H1 (cell line): ENCODE measurements at regions not wholly inside any gene's neighbourhood (a gene's known extent, or its start where the extent isn't known, plus 50 kb on each side); places are given as distances from the start of the nearest gene placed in this dataset.

Source experiments
- CTCF ChIA-PET: fragments of 300-600 bp; sonication (Branson Sonifier 250); formaldehyde crosslinking; loops from one replicate; lab custom pipeline; 2021; ENCODE audit not compliant: partially characterized antibody; lab: Charles Lee
- POLR2A ChIA-PET: fragments of 300-600 bp; sonication (Branson Sonifier 250); formaldehyde crosslinking; loops from one replicate; lab custom pipeline; 2021; ENCODE audit warnings: inconsistent platforms; ENCODE audit not compliant: partially characterized antibody; lab: Charles Lee
- DNase-seq, 2 experiments: peaks; one replicate each; pipeline versions ENCODE4 v3.0.0 to v3.0.0-alpha.2; 2010 to 2022; ENCODE audit warnings: low spot score in 2 of 2, low read depth in 1 of 2, mixed read lengths in 1 of 2
- FAIRE-seq: peaks from 2 replicates; lab custom pipeline; 2011; peaks lifted over from hg19 to GRCh38; lab: Jason Lieb, UNC
- H2AFZ ChIP-seq: 2 replicates; pipeline ENCODE4 v1.8.1; 2012; ENCODE audit warnings: low read length, inconsistent platforms
- H2AK5ac ChIP-seq: 2 replicates; pipeline ENCODE4 v1.6.1; 2013; ENCODE audit warnings: low read depth, low read length
- H2BK120ac ChIP-seq: replicated peaks from 2 replicates; pipeline ENCODE3; 2013; ENCODE audit warnings: low read depth, low read length, inconsistent platforms
- H2BK12ac ChIP-seq: 2 replicates; pipeline ENCODE4 v1.6.1; 2013; ENCODE audit warnings: low read depth, low read length
- H2BK15ac ChIP-seq: 2 replicates; pipeline ENCODE4 v1.6.1; 2013; ENCODE audit warnings: low read length
- H2BK20ac ChIP-seq: 2 replicates; pipeline ENCODE4 v1.6.1; 2013; ENCODE audit warnings: low read length
- H2BK5ac ChIP-seq: 2 replicates; pipeline ENCODE4 v1.6.1; 2013; ENCODE audit warnings: low read depth, low read length
- H3K14ac ChIP-seq: 2 replicates; pipeline ENCODE4 v1.6.1; 2013; ENCODE audit warnings: inconsistent platforms; ENCODE audit not compliant: insufficient read length
- H3K18ac ChIP-seq: 2 replicates; pipeline ENCODE4 v1.6.1; 2013; ENCODE audit warnings: low read length; ENCODE audit errors: extremely low read depth
- H3K23ac ChIP-seq: 2 replicates; pipeline ENCODE4 v1.6.1; 2013; ENCODE audit warnings: inconsistent platforms; ENCODE audit not compliant: insufficient read length
- H3K23me2 ChIP-seq: 2 replicates; pipeline ENCODE4 v1.6.1; 2013; ENCODE audit warnings: low read depth, low read length
- H3K27ac ChIP-seq: 2 replicates; pipeline ENCODE4 v1.6.1; 2011; ENCODE audit warnings: low read depth, low read length, inconsistent platforms
- H3K27me3 ChIP-seq, 4 experiments: replicated peaks in 1 of 4; 1 replicate in 1 of 4; 2 replicates in 3 of 4; pipeline versions ENCODE4 v1.6.1 to v1.8.1; 2011 to 2013; ENCODE audit warnings: low read length in 3 of 4, mild to moderate bottlenecking in 3 of 4, inconsistent platforms in 2 of 4, mixed read lengths in 2 of 4, moderate library complexity in 1 of 4; ENCODE audit not compliant: control insufficient read depth in 3 of 4, insufficient read depth in 3 of 4; ENCODE audit errors: extremely low read depth in 1 of 4
- H3K36me3 ChIP-seq, 4 experiments: 2 replicates each; pipeline versions ENCODE4 v1.6.1 to v1.8.1; 2011 to 2013; ENCODE audit warnings: mild to moderate bottlenecking in 4 of 4, low read length in 3 of 4, moderate library complexity in 2 of 4, control low read depth in 1 of 4, inconsistent platforms in 1 of 4; ENCODE audit not compliant: insufficient read depth in 4 of 4, control insufficient read depth in 2 of 4
- H3K4ac ChIP-seq: replicated peaks from 2 replicates; pipeline ENCODE3; 2013; ENCODE audit warnings: low read length, low read depth, mixed read lengths, inconsistent platforms; ENCODE audit not compliant: insufficient read length
- H3K4me1 ChIP-seq, 4 experiments: replicated peaks in 1 of 4; 1 replicate in 1 of 4; 2 replicates in 3 of 4; pipeline versions ENCODE4 v1.6.1 to v1.8.1; 2011 to 2013; ENCODE audit warnings: low read length in 3 of 4, inconsistent platforms in 2 of 4, mixed read lengths in 1 of 4; ENCODE audit not compliant: insufficient read depth in 4 of 4, control insufficient read depth in 3 of 4
- H3K4me2 ChIP-seq, 2 experiments: 2 replicates each; pipeline versions ENCODE4 v1.6.1 to v1.8.1; 2011 to 2013; ENCODE audit warnings: low read depth in 2 of 2, low read length in 2 of 2, control low read depth in 1 of 2, inconsistent platforms in 1 of 2, mild to moderate bottlenecking in 1 of 2; ENCODE audit not compliant: insufficient read depth in 1 of 2
- H3K4me3 ChIP-seq, 4 experiments: fragments of 200-600, 300-600 bp in 1 of 4; sonication (generic), shearing (Covaris generic), sonication (Bioruptor Twin) in 1 of 4; 2 replicates each; pipeline versions ENCODE4 v1.5.1 to v1.8.1; 2011 to 2016; ENCODE audit warnings: low read length in 4 of 4, low read depth in 3 of 4, control low read depth in 2 of 4, inconsistent platforms in 2 of 4, mild to moderate bottlenecking in 2 of 4, mixed read lengths in 1 of 4, moderate library complexity in 1 of 4; ENCODE audit not compliant: insufficient read depth in 2 of 4; ENCODE audit errors: extremely low read depth in 1 of 4
- H3K56ac ChIP-seq: replicated peaks from 2 replicates; pipeline ENCODE3; 2013; ENCODE audit warnings: low read depth, mild to moderate bottlenecking, mixed read lengths, low read length, inconsistent platforms; ENCODE audit not compliant: insufficient read length
- H3K79me1 ChIP-seq: 2 replicates; pipeline ENCODE4 v1.6.1; 2013; ENCODE audit warnings: low read depth, low read length, control low read depth
- H3K79me2 ChIP-seq, 2 experiments: 2 replicates each; pipeline versions ENCODE4 v1.6.1 to v1.8.1; 2012 to 2013; ENCODE audit warnings: low read length in 2 of 2, mild to moderate bottlenecking in 2 of 2, inconsistent platforms in 1 of 2; ENCODE audit not compliant: insufficient read depth in 2 of 2, control insufficient read depth in 1 of 2
- H3K9ac ChIP-seq, 4 experiments: replicated peaks in 1 of 4; 1 replicate in 1 of 4; 2 replicates in 3 of 4; pipeline versions ENCODE4 v1.6.1 to v1.8.1; 2011 to 2013; ENCODE audit warnings: low read depth in 3 of 4, low read length in 3 of 4, control low read depth in 2 of 4, mild to moderate bottlenecking in 2 of 4, moderate library complexity in 2 of 4, inconsistent platforms in 1 of 4; ENCODE audit errors: extremely low read depth in 1 of 4
- H3K9me3 ChIP-seq, 2 experiments: 2 replicates each; pipeline versions ENCODE4 v1.6.1 to v1.8.1; 2012 to 2013; ENCODE audit warnings: mild to moderate bottlenecking in 2 of 2, moderate library complexity in 2 of 2, control low read depth in 1 of 2, inconsistent platforms in 1 of 2, low read depth in 1 of 2, low read length in 1 of 2, mixed read lengths in 1 of 2; ENCODE audit not compliant: insufficient read depth in 2 of 2
- H4K20me1 ChIP-seq, 2 experiments: replicated peaks in 1 of 2; 2 replicates each; pipeline versions ENCODE3 to v1.8.1; 2011 to 2013; ENCODE audit warnings: inconsistent platforms in 2 of 2, low read length in 2 of 2, mild to moderate bottlenecking in 1 of 2; ENCODE audit not compliant: insufficient read depth in 2 of 2, control insufficient read depth in 1 of 2
- H4K5ac ChIP-seq: 2 replicates; pipeline ENCODE4 v1.6.1; 2013; ENCODE audit warnings: low read length, low read depth, mixed read lengths, inconsistent platforms; ENCODE audit not compliant: insufficient read length
- H4K8ac ChIP-seq: 2 replicates; pipeline ENCODE4 v1.8.0; 2013; ENCODE audit warnings: mild to moderate bottlenecking, moderate library complexity, low read length, inconsistent platforms; ENCODE audit not compliant: insufficient read depth; ENCODE audit errors: extremely low read depth
- H4K91ac ChIP-seq: replicated peaks from 2 replicates; pipeline ENCODE3; 2013; ENCODE audit warnings: low read length, mixed read lengths, inconsistent platforms; ENCODE audit not compliant: insufficient read length
- BACH1 ChIP-seq: IDR thresholded peaks from 2 replicates; pipeline ENCODE4 v1.6.1; 2012; ENCODE audit warnings: low read length, improper control_type of control experiment
- GABPA ChIP-seq: IDR thresholded peaks from 2 replicates; pipeline ENCODE4 v1.6.1; 2011; ENCODE audit warnings: mild to moderate bottlenecking, low read length, moderate library complexity, borderline replicate concordance; ENCODE audit not compliant: insufficient read depth
- KDM1A ChIP-seq: fragments of 200-600, 300-600 bp; sonication (generic); IDR thresholded peaks from 2 replicates; pipeline ENCODE4 v1.7.1; 2016; ENCODE audit warnings: mild to moderate bottlenecking, low read length, borderline replicate concordance
- NRF1 ChIP-seq: IDR thresholded peaks from 2 replicates; pipeline ENCODE4 v1.6.1; 2011; ENCODE audit warnings: mild to moderate bottlenecking, low read depth, low read length, improper control_type of control experiment
- RNF2 ChIP-seq: fragments of 200-900, 300-1000 bp; sonication (generic); IDR thresholded peaks from 2 replicates; pipeline ENCODE4 v1.7.1; 2016; ENCODE audit warnings: borderline replicate concordance, low read depth, mild to moderate bottlenecking, antibody characterized with exemption, low read length; ENCODE audit not compliant: poor library complexity, severe bottlenecking; ENCODE audit errors: missing control alignments
- SRF ChIP-seq: IDR thresholded peaks from 2 replicates; pipeline ENCODE4 v1.6.1; 2011; ENCODE audit warnings: mild to moderate bottlenecking, low read depth, low read length, moderate library complexity
- TCF12 ChIP-seq: IDR thresholded peaks from 2 replicates; pipeline ENCODE4 v1.6.1; 2011; ENCODE audit warnings: low read depth, mild to moderate bottlenecking, low read length
- ZNF274 ChIP-seq: IDR thresholded peaks from 2 replicates; pipeline ENCODE4 v1.7.0; 2012; ENCODE audit warnings: low read length, borderline replicate concordance; ENCODE audit errors: extremely low read depth

DNA sequence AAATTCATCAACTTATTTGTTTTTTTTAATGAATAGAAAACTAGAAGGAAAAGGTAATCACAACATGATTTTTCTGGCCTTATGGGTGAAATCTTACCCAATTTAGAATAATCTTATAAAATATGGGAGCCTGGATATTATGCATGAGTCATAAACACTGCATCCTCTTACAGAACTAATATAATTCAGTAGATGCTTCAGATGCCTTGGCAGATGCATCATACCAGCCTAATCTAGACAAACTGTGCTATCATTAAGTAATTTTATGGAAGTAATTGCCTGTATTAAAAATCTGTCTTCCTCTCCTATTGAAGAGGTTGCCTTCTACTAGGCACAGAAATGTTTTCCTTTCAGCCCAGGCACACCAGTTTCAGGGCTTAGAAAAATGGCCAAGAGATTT, 2384.6 kb upstream of the WWC1 start:
- DNase-seq (no peak), FAIRE-seq (no peak)
- H3K4ac ChIP-seq: no peak overlapping the region
- no peak overlapping the region for H4K91ac ChIP-seq
- H3K9ac ChIP-seq: no peak overlapping the region
- CTCF ChIA-PET: no interaction called here
- no peak overlapping the region for H4K8ac ChIP-seq
- POLR2A ChIA-PET: no interaction called here
- H3K56ac ChIP-seq: no peak overlapping the region
- no peaks in the 10 kb centered on the region for H4K20me1 ChIP-seq
- no peak overlapping the region for H4K5ac ChIP-seq
- H3K79me2 ChIP-seq: no peaks in the 10 kb centered on the region
- H2BK12ac ChIP-seq: no peak overlapping the region
- no peak overlapping the region for H3K4me3 ChIP-seq
- no peaks in the 10 kb centered on the region for H3K23me2 ChIP-seq
- no peak for TF ChIP-seq TCF12
- TF ChIP-seq BACH1: no peak
- no peak for TF ChIP-seq ZNF274
- no peak for TF ChIP-seq SRF
- TF ChIP-seq NRF1: no peak
- no peak for TF ChIP-seq RNF2
- TF ChIP-seq KDM1A: no peak
- no peak for TF ChIP-seq GABPA
- no peaks in the 10 kb centered on the region for H3K36me3 ChIP-seq
- H3K27ac ChIP-seq: no peak overlapping the region
- H2BK20ac ChIP-seq: no peak overlapping the region
- H3K9me3 ChIP-seq: peaks cover 4 to 5% of the 10 kb centered on the region in 2 experiments; a peak in 1 of 4 replicates
- H3K14ac ChIP-seq: no peak overlapping the region
- H2AFZ ChIP-seq: no peak overlapping the region
- H3K18ac ChIP-seq: no peak overlapping the region
- no peak overlapping the region for H2AK5ac ChIP-seq
- no peaks in the 10 kb centered on the region for H3K79me1 ChIP-seq
- no peak overlapping the region for H2BK120ac ChIP-seq
- no peak overlapping the region for H2BK5ac ChIP-seq
- no peak overlapping the region for H3K4me2 ChIP-seq
- no peak overlapping the region for H2BK15ac ChIP-seq
- no peak overlapping the region for H3K23ac ChIP-seq
- no peaks in the 10 kb centered on the region for H3K27me3 ChIP-seq
- no peaks in the 10 kb centered on the region for H3K4me1 ChIP-seq
